ENCODE measurements at regions not wholly inside any gene's neighbourhood (a gene's known extent, or its start where the extent isn't known, plus 50 kb on each side); places are given as distances from the start of the nearest gene placed in this dataset.

DNA sequence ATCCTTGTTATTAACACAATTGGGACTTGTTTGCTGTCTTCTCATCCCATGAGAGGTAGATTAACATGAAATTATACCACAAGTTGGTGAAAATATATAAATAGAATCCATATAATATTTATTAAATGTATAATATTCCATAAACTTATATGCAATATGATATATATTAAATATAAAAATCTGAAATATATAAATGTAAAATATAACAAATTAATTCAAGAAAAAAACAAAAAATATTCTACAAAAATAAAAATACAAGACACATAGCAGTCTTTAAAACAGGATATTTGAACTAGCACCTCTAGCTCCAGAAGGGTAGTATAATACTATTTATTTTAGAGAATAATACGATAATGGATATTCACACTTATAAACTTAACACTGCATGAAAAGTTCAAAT lies 603.3 kb upstream of the FLRT2 start:
- TF ChIP-seq POLR2A (IDR thresholded peaks at IDR 0.05) (no peak), POLR2AphosphoS5 (IDR thresholded peaks at IDR 0.05; ENCODE audit: insufficient read depth in 1 of 2, low read depth in 1 of 2) (no peak)

Data from vagina (tissue), 2 donors.